HCT116 (cell line): ENCODE measurements at regions not wholly inside any gene's neighbourhood (a gene's known extent, or its start where the extent isn't known, plus 50 kb on each side); places are given as distances from the start of the nearest gene placed in this dataset.
"Not testable (repeated sequence)": the region's sequence is repeated elsewhere in the genome, so short reads cannot be mapped to it uniquely, and the experiment has no call there.

Experiments used
- ATAC-seq: fragments of 200-7000 bp; cut with Tn5 transposase; 2 replicates; pipeline ENCODE4 v1.9.1; 2020; ENCODE audit warnings: mild to moderate bottlenecking, moderate library complexity
- BruUV-seq: library from RNA; stranded (reverse); fragments of 400-500 nt; replicated peaks from 2 replicates; lab custom pipeline; 2021; lab: Mats Ljungman, UMichigan
- CTCF ChIA-PET: fragments of 300-600 bp; sonication (Branson Sonifier 250); formaldehyde crosslinking; loops from one replicate; lab custom pipeline; 2021; ENCODE audit warnings: antibody characterized with exemption; lab: Charles Lee
- POLR2A ChIA-PET: fragments of 300-600, 350-600 bp; sonication (Branson Sonifier 250); formaldehyde crosslinking; loops from one replicate; lab custom pipeline; 2021; ENCODE audit warnings: antibody characterized with exemption; lab: Charles Lee
- RAD21 ChIA-PET, 2 experiments: fragments of 300-600 bp; sonication (Branson Sonifier 250); formaldehyde crosslinking; loops; one replicate each; lab custom pipeline; 2023; ENCODE audit warnings: low total read pairs in 2 of 2; ENCODE audit not compliant: uncharacterized antibody in 2 of 2, unreplicated experiment in 2 of 2, low non-redundant PET in 1 of 2; lab: Charles Lee
- DNase-seq: peaks from one replicate; pipeline ENCODE4 v3.0.0-alpha.2; 2010; ENCODE audit warnings: low read depth, low spot score
- H2AFZ ChIP-seq: fragments of 200-600 bp; shearing (Covaris generic), sonication (generic); 2 replicates; pipeline ENCODE4 v1.6.1; 2017; ENCODE audit warnings: low read depth, mixed run types, mixed read lengths, antibody characterized with exemption, low read length; ENCODE audit not compliant: poor library complexity, severe bottlenecking
- H3K27ac ChIP-seq: 2 replicates; pipeline ENCODE4 v1.5.1; 2012; ENCODE audit warnings: low read depth, low read length
- H3K27me3 ChIP-seq: fragments of 200-600 bp; sonication (generic); 2 replicates; pipeline ENCODE4 v1.6.1; 2016; ENCODE audit warnings: mixed run types, low read length, mixed read lengths; ENCODE audit not compliant: insufficient read depth
- H3K36me3 ChIP-seq, 2 experiments: fragments of 200-500 bp in 1 of 2; fragments of 200-600 bp in 1 of 2; sonication (Bioruptor generic) in 1 of 2; sonication (generic) in 1 of 2; 2 replicates each; pipeline versions ENCODE4 v1.5.1 to v1.6.1; 2014 to 2016; ENCODE audit warnings: low read length in 2 of 2, inconsistent platforms in 1 of 2, mixed read lengths in 1 of 2, mixed run types in 1 of 2; ENCODE audit not compliant: insufficient read depth in 2 of 2, control insufficient read depth in 1 of 2
- H3K4me1 ChIP-seq, 2 experiments: fragments of 200-600 bp in 1 of 2; sonication (generic) in 1 of 2; 2 replicates each; pipeline versions ENCODE4 v1.5.1 to v1.6.1; 2012 to 2017; ENCODE audit warnings: low read length in 2 of 2, inconsistent platforms in 1 of 2, mild to moderate bottlenecking in 1 of 2, mixed read lengths in 1 of 2, mixed run types in 1 of 2, moderate library complexity in 1 of 2; ENCODE audit not compliant: insufficient read depth in 2 of 2, control insufficient read depth in 1 of 2
- H3K4me2 ChIP-seq: fragments of 200-600 bp; sonication (generic); 2 replicates; pipeline ENCODE4 v1.6.1; 2017; ENCODE audit warnings: mixed run types, low read length, mixed read lengths
- H3K4me3 ChIP-seq, 2 experiments: fragments of 200-600 bp in 1 of 2; sonication (generic) in 1 of 2; replicated peaks in 1 of 2; 2 replicates each; pipeline ENCODE4 v1.5.1; 2011 to 2016; ENCODE audit warnings: low read length in 2 of 2, control low read depth in 1 of 2, low read depth in 1 of 2, mild to moderate bottlenecking in 1 of 2, mixed read lengths in 1 of 2, mixed run types in 1 of 2
- H3K79me2 ChIP-seq: fragments of 200-600 bp; sonication (generic); 2 replicates; pipeline ENCODE4 v1.6.1; 2017; ENCODE audit warnings: mild to moderate bottlenecking, mixed run types, low read length, moderate library complexity, mixed read lengths; ENCODE audit not compliant: insufficient read depth
- H3K9ac ChIP-seq: fragments of 200-600 bp; sonication (generic); 2 replicates; pipeline ENCODE4 v1.6.1; 2016; ENCODE audit warnings: low read length, mixed read lengths
- H3K9me2 ChIP-seq: fragments of 200-600 bp; sonication (generic), shearing (Covaris generic); 2 replicates; pipeline ENCODE4 v1.6.1; 2017; ENCODE audit warnings: mixed run types, mild to moderate bottlenecking, moderate library complexity; ENCODE audit not compliant: insufficient read depth
- H3K9me3 ChIP-seq, 2 experiments: fragments of 200-500 bp in 1 of 2; fragments of 200-600 bp in 1 of 2; sonication (Bioruptor generic) in 1 of 2; sonication (generic) in 1 of 2; 2 replicates each; pipeline ENCODE4 v1.6.1; 2014 to 2017; ENCODE audit warnings: low read length in 2 of 2, mixed read lengths in 2 of 2, inconsistent platforms in 1 of 2, low read depth in 1 of 2, mild to moderate bottlenecking in 1 of 2, mixed run types in 1 of 2, moderate library complexity in 1 of 2; ENCODE audit not compliant: control insufficient read depth in 1 of 2, insufficient read depth in 1 of 2
- H4K20me1 ChIP-seq: fragments of 200-600 bp; sonication (generic), shearing (Covaris generic); 2 replicates; pipeline ENCODE4 v1.6.1; 2017; ENCODE audit warnings: mixed run types, mild to moderate bottlenecking, moderate library complexity; ENCODE audit not compliant: insufficient read depth
- EGR1 ChIP-seq: IDR thresholded peaks from 2 replicates; pipeline ENCODE4 v1.6.1; 2012; ENCODE audit warnings: low read depth
- EZH2 ChIP-seq: fragments of 200-600 bp; sonication (generic); IDR thresholded peaks from 2 replicates; pipeline ENCODE4 v1.6.1; 2017; ENCODE audit warnings: antibody characterized with exemption, mixed run types
- SRF ChIP-seq: IDR thresholded peaks from 2 replicates; pipeline ENCODE4 v1.6.1; 2012; ENCODE audit warnings: low read depth
- TCF7L2 ChIP-seq: IDR thresholded peaks from 2 replicates; pipeline ENCODE4 v1.7.0; 2011; ENCODE audit warnings: borderline replicate concordance, inconsistent platforms; ENCODE audit not compliant: insufficient read depth, insufficient read length; ENCODE audit errors: extremely low read depth
- ZFX ChIP-seq: fragments of 450-650 bp; IDR thresholded peaks from 2 replicates; pipeline ENCODE4 v1.6.1; 2017
- ZNF274 ChIP-seq: fragments of 200-500 bp; sonication (Bioruptor generic); IDR thresholded peaks from 2 replicates; pipeline ENCODE4 v1.6.1; 2014; ENCODE audit warnings: mild to moderate bottlenecking, low read depth, low read length, inconsistent platforms
- intact Hi-C: fragments of 100-400 bp; cut with micrococcal nuclease; formaldehyde crosslinking; loops from 2 replicates; pipeline ENCODE4 v1.10.0; 2022
- TF ChIP-seq, protein P1 (sequence below): IDR thresholded peaks from 2 replicates; pipeline ENCODE4 v1.6.1; 2012
- TF ChIP-seq, protein P2 (sequence below), 3 experiments: fragments of 200-600 bp in 1 of 3; sonication (generic) in 1 of 3; IDR thresholded peaks in 2 of 3; conservative IDR thresholded peaks in 1 of 3; 2 replicates each; pipeline ENCODE4 v1.5.1; 2012 to 2017; ENCODE audit warnings: low read depth in 2 of 3, low read length in 2 of 3, antibody characterized with exemption in 1 of 3, borderline replicate concordance in 1 of 3, control low read depth in 1 of 3, mild to moderate bottlenecking in 1 of 3, mixed read lengths in 1 of 3, mixed run types in 1 of 3, moderate library complexity in 1 of 3; ENCODE audit not compliant: insufficient read depth in 1 of 3

DNA sequence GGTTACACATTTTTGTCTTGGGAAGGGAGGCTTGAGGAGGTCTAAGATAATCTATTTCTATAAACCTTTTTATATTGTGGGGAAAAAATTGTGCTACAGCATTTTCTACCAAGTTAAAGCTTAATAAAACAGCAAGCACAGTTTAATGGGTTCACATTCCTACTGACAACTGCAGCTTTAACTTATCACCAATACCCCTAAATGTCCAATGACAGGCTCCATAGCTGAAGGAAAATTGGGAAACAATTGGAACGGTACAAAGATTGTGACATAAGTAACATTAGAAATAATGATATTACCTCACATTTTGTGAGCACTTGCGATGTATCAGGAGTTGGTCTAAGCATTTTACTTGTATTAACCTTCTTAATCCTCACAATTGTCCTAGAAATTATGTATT lies 79.5 kb upstream of the HAPLN1 start:
- no peak overlapping the region for H3K27ac ChIP-seq
- CTCF ChIA-PET: no interaction called here
- no peak overlapping the region for H3K9ac ChIP-seq
- no peaks in the 10 kb centered on the region for H3K36me3 ChIP-seq
- no peaks in the 10 kb centered on the region for H3K27me3 ChIP-seq
- H3K9me3 ChIP-seq: no peaks in the 10 kb centered on the region
- RAD21 ChIA-PET: no interaction called here
- H3K9me2 ChIP-seq: no peaks in the 10 kb centered on the region
- H3K4me2 ChIP-seq: no peak overlapping the region
- POLR2A ChIA-PET: no interaction called here
- TF ChIP-seq EZH2 (no peak), ZNF274 (no peak), EGR1 (no peak), TCF7L2 (no peak), ZFX (no peak), SRF (no peak)
- TF ChIP-seq, protein P1, sequence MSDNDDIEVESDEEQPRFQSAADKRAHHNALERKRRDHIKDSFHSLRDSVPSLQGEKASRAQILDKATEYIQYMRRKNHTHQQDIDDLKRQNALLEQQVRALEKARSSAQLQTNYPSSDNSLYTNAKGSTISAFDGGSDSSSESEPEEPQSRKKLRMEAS: no peak
- TF ChIP-seq, protein P2, sequence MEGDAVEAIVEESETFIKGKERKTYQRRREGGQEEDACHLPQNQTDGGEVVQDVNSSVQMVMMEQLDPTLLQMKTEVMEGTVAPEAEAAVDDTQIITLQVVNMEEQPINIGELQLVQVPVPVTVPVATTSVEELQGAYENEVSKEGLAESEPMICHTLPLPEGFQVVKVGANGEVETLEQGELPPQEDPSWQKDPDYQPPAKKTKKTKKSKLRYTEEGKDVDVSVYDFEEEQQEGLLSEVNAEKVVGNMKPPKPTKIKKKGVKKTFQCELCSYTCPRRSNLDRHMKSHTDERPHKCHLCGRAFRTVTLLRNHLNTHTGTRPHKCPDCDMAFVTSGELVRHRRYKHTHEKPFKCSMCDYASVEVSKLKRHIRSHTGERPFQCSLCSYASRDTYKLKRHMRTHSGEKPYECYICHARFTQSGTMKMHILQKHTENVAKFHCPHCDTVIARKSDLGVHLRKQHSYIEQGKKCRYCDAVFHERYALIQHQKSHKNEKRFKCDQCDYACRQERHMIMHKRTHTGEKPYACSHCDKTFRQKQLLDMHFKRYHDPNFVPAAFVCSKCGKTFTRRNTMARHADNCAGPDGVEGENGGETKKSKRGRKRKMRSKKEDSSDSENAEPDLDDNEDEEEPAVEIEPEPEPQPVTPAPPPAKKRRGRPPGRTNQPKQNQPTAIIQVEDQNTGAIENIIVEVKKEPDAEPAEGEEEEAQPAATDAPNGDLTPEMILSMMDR (IDR thresholded peaks at IDR 0.05 in 2 of 3, conservative IDR thresholded peaks at IDR 0.05 in 1 of 3; ENCODE audit: borderline replicate concordance in 1 of 3, insufficient read depth in 1 of 3, low read depth in 2 of 3, low read length in 2 of 3): no peak
- no peak for ATAC-seq
- intact Hi-C loops: no loop called here
- H3K79me2 ChIP-seq: no peaks in the 10 kb centered on the region
- H3K4me3 ChIP-seq: no peak overlapping the region
- no peak overlapping the region for H2AFZ ChIP-seq
- BruUV-seq: no TSS peak
- H3K4me1 ChIP-seq: no peaks in the 10 kb centered on the region
- H4K20me1 ChIP-seq: no peaks in the 10 kb centered on the region
- DNase-seq: no peak

DNA sequence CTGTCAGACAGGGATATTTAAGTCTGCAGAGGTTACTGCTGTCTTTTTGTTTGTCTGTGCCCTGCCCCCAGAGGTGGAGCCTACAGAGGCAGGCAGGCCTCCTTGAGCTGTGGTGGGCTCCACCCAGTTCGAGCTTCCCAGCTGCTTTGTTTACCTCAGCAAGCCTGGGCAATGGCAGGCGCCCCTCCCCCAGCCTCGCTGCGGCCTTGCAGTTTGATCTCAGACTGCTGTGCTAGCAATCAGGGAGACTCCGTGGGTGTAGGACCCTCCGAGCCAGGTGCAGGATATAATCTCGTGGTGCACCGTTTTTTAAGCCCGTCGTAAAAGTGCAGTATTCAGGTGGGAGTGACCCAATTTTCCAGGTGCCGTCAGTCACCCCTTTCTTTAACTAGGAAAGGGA lies 78.4 kb upstream of the HAPLN1 start:
- POLR2A ChIA-PET, BruUV-seq, H3K36me3 ChIP-seq, H3K4me1 ChIP-seq, H3K4me3 ChIP-seq, H2AFZ ChIP-seq, RAD21 ChIA-PET, H3K27me3 ChIP-seq, H3K9me3 ChIP-seq, H3K79me2 ChIP-seq, H3K27ac ChIP-seq, DNase-seq, ATAC-seq, H4K20me1 ChIP-seq, H3K9ac ChIP-seq, H3K4me2 ChIP-seq, intact Hi-C loops, CTCF ChIA-PET, H3K9me2 ChIP-seq: not testable (repeated sequence)
